ENCODE measurements at regions not wholly inside any gene's neighbourhood (a gene's known extent, or its start where the extent isn't known, plus 50 kb on each side); places are given as distances from the start of the nearest gene placed in this dataset.

DNA sequence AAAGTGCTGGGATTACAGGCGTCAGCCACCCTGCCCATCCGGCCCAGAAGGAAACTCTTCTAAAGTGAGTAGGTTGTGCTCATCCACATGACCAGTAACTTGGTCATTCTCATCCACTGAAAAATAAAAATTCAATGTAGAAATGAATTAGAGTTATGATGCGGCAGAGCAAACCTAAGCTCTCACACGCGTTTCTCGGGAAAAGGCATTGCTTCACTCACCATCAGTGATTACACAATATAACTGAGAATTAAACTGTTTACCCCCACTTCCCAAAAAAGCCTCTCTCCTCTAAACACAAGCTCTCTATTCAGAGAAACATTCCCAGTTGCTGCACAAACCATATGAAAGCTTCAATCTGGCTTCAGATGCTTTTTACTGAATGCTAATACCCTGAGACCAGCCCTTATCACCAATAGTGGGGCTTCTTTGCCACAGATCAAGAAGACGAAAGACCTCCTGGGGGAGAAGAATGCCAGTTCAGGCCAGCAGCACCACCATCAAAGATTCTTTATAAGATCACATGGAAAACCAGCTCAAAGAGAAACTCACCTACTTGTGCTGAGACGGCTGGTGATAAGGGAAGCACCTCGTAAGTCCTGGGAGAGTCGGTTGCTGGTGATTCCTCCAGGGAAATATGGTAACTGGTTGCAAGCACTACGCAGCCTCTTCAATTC is 121.5 kb upstream of the SFSWAP start:
- no peaks in the 10 kb centered on the region for H3K9me3 ChIP-seq (ENCODE audit: low read depth)
- no peaks in the 10 kb centered on the region for H3K4me1 ChIP-seq (ENCODE audit: insufficient read depth)
- TF ChIP-seq EZH2 (IDR thresholded peaks at IDR 0.05; ENCODE audit: borderline replicate concordance) (no peak), EZH2phosphoT487 (IDR thresholded peaks at IDR 0.05; ENCODE audit: low read depth, severe bottlenecking, unreplicated experiment) (no peak)
- TF ChIP-seq, protein P1, sequence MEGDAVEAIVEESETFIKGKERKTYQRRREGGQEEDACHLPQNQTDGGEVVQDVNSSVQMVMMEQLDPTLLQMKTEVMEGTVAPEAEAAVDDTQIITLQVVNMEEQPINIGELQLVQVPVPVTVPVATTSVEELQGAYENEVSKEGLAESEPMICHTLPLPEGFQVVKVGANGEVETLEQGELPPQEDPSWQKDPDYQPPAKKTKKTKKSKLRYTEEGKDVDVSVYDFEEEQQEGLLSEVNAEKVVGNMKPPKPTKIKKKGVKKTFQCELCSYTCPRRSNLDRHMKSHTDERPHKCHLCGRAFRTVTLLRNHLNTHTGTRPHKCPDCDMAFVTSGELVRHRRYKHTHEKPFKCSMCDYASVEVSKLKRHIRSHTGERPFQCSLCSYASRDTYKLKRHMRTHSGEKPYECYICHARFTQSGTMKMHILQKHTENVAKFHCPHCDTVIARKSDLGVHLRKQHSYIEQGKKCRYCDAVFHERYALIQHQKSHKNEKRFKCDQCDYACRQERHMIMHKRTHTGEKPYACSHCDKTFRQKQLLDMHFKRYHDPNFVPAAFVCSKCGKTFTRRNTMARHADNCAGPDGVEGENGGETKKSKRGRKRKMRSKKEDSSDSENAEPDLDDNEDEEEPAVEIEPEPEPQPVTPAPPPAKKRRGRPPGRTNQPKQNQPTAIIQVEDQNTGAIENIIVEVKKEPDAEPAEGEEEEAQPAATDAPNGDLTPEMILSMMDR (IDR thresholded peaks at IDR 0.05; ENCODE audit: poor library complexity): no peak
- no peak overlapping the region for H3K4me2 ChIP-seq
- no peak overlapping the region for H3K27ac ChIP-seq
- DNase-seq (ENCODE audit: low spot score): no peak
- no peak overlapping the region for H3K4me3 ChIP-seq
- no peaks in the 10 kb centered on the region for H3K9me2 ChIP-seq (replicated peaks; ENCODE audit: insufficient read depth)
- no peaks in the 10 kb centered on the region for H3K27me3 ChIP-seq
- no peaks in the 10 kb centered on the region for H4K20me1 ChIP-seq (ENCODE audit: insufficient read depth, poor library complexity, severe bottlenecking)
- WGBS (ENCODE audit: low lambda C conversion rate, missing lambda C conversion rate): 74% methylated on average over 11 of the region's 11 CpGs
- no peaks in the 10 kb centered on the region for H3K36me3 ChIP-seq (replicated peaks; ENCODE audit: insufficient read depth, low read depth)
- no peaks in the 10 kb centered on the region for H3K79me2 ChIP-seq
- no peak overlapping the region for H2AFZ ChIP-seq

DNA sequence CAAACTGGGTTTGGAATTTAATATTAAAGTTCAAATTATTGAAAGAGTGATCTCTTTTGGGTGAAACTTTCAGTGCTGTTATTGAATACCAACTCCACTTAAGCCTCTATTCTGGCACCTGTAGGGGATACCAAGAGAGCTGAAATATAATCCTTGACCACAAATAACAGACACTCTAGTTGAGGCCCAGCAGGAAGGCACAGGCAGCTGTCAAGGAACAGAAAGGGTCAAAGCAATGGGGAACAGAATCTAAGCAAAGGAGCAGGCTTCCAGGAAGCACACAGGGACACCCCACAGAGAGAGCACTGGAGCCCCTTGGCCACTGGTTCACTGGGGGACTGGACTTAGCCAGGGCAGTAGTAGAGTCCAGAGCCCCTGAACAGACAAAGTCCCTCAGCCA is 120.9 kb upstream of the SFSWAP start:
- H4K20me1 ChIP-seq (ENCODE audit: insufficient read depth, poor library complexity, severe bottlenecking): no peaks in the 10 kb centered on the region
- no peaks in the 10 kb centered on the region for H3K79me2 ChIP-seq
- TF ChIP-seq EZH2 (IDR thresholded peaks at IDR 0.05; ENCODE audit: borderline replicate concordance) (no peak), EZH2phosphoT487 (IDR thresholded peaks at IDR 0.05; ENCODE audit: low read depth, severe bottlenecking, unreplicated experiment) (no peak)
- TF ChIP-seq, protein P1 (IDR thresholded peaks at IDR 0.05; ENCODE audit: poor library complexity): no peak

DNA sequence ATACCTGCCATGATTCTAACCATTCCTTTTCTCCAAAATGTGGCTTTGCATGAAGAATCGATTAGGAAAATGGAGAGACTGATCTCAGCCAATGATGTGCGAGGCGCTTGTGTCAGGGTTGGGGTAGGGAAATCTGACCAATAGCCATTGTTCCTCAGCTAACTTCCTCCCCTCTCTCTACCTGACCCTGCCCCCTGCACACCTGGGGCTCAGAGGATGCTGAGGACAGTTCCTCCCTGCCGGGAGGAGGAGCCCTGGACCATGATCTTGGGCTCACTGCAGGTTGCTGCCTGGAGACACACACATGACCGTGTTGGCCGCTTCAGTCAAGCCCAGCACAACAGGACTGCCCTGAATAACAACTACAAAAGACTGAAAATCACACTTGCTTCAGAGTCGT is 119.8 kb upstream of the SFSWAP start:
- Histone ChIP-seq H3K79me2 (no peaks in the 10 kb centered on the region), H4K20me1 (ENCODE audit: insufficient read depth, poor library complexity, severe bottlenecking) (no peaks in the 10 kb centered on the region), H3K4me3 (no peak overlapping the region), H3K36me3 (replicated peaks; ENCODE audit: insufficient read depth, low read depth) (no peaks in the 10 kb centered on the region), H3K9me2 (replicated peaks; ENCODE audit: insufficient read depth) (no peaks in the 10 kb centered on the region), H2AFZ (no peak overlapping the region), H3K4me1 (ENCODE audit: insufficient read depth) (no peaks in the 10 kb centered on the region), H3K9me3 (ENCODE audit: low read depth) (no peaks in the 10 kb centered on the region), H3K27ac (no peak overlapping the region), H3K4me2 (no peak overlapping the region), H3K27me3 (no peaks in the 10 kb centered on the region)
- no peak for TF ChIP-seq EZH2 (IDR thresholded peaks at IDR 0.05; ENCODE audit: borderline replicate concordance)
- TF ChIP-seq, protein P1 (IDR thresholded peaks at IDR 0.05; ENCODE audit: poor library complexity): no peak
- no peak for DNase-seq (ENCODE audit: low spot score)
- WGBS (ENCODE audit: low lambda C conversion rate, missing lambda C conversion rate): 83% methylated on average over 7 of the region's 7 CpGs

More for the DNA sequence above, 120.9 kb upstream of the SFSWAP start:
- no peaks in the 10 kb centered on the region for H3K27me3 ChIP-seq
- no peak overlapping the region for H3K27ac ChIP-seq
- no peak overlapping the region for H3K4me2 ChIP-seq
- no peaks in the 10 kb centered on the region for H3K4me1 ChIP-seq (ENCODE audit: insufficient read depth)
- H3K9me3 ChIP-seq (ENCODE audit: low read depth): no peaks in the 10 kb centered on the region
- no peak for DNase-seq (ENCODE audit: low spot score)
- no peak overlapping the region for H3K4me3 ChIP-seq
- no peak overlapping the region for H2AFZ ChIP-seq
- no peaks in the 10 kb centered on the region for H3K9me2 ChIP-seq (replicated peaks; ENCODE audit: insufficient read depth)
- no peaks in the 10 kb centered on the region for H3K36me3 ChIP-seq (replicated peaks; ENCODE audit: insufficient read depth, low read depth)
